HT-29 (cell line): ENCODE measurements at regions not wholly inside any gene's neighbourhood (a gene's known extent, or its start where the extent isn't known, plus 50 kb on each side); places are given as distances from the start of the nearest gene placed in this dataset.
"Not testable (repeated sequence)": the region's sequence is repeated elsewhere in the genome, so short reads cannot be mapped to it uniquely, and the experiment has no call there.

Source experiments
- DNase-seq: peaks from one replicate; pipeline ENCODE4 v3.0.0-alpha.2; 2015; ENCODE audit warnings: low spot score

GRCh38 chr14:54010981-54011380, 54.4 kb upstream of the BMP4 start:
- DNase-seq, result no peak

- no peak for DNase-seq
Observed at GRCh38 chr14:54023027-54023426, 66.4 kb upstream of the BMP4 start.

DNA sequence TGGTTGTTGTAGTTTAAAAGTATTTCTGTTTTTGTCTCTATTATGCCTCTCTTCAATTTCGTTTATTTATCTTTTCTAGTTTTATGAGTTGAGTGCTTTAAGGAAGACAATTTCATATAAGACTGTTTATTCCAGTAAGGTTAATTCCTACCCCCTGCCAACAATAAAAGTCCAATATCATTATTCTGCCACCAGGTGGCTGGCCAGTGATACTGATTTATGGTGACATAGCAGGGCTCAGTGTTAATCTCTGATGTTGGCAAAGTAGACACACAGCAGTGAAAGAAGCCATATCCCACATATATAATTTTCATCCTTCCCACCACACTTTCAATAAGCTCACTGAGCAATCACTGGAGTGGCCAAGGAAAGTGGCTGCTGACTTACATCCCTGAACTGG, 69.0 kb upstream of the BMP4 start:
- peak; percentile 76 for DNase-seq

GRCh38 chr14:54026671-54027070, 70.0 kb upstream of the BMP4 start:
- DNase-seq, result peak; percentile 76

DNA sequence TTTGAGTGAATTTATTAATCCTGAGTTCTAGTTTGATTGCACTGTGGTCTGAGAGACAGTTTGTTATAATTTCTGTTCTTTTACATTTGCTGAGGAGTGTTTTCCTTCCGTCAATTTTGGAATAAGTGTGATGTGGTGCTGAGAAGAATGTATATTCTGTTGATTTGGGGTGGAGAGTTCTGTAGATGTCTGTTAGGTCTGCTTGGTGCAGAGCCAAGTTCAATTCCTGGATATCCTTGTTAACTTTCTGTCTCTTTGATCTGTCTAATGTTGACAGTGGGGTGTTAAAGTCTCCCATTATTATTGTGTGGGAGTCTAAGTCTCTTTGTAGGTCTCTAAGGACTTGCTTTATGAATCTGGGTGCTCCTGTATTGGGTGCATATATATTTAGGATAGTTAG, 74.4 kb upstream of the BMP4 start:
- not testable (repeated sequence) for DNase-seq

DNA sequence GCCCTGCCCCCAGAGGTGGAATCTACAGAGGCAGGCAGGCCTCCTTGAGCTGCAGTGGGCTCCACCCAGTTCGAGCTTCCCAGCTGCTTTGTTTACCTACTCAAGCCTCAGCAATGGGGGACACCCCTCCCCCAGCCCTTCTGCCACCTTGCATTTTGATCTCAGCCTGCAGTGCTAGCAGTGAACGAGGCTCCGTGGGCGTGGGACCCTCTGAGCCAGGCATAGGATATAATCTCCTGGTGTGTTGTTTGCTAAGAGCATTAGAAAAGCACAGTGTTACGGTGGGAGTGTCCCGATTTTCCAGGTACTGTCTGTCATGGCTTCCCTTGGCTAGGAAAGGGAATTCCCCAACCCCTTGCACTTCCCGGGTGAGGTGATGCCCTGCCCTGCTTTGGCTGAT, 76.7 kb upstream of the BMP4 start:
- DNase-seq, result not testable (repeated sequence)

DNA sequence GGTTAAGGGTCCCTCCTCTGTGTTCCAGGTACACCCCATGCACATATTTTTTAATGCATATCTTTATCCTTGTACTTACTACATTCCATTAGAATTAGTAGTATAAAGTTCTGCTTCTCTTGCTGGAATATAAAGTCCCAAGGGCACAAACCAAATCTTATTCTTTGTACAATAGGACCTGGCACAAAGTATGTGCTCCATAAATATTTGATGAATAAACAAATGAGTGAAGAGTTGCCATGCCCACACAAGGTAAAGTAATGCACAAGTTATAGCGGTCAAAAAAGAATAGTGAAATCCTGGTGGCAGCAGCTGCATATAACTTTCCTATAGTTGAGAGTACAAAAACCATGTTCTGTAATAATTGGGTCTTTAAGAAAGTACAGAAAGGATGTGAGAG, 82.1 kb upstream of the BMP4 start:
- DNase-seq, result no peak

- DNase-seq, result no peak
Observed at GRCh38 chr14:54039311-54039710, 82.7 kb upstream of the BMP4 start.

DNA sequence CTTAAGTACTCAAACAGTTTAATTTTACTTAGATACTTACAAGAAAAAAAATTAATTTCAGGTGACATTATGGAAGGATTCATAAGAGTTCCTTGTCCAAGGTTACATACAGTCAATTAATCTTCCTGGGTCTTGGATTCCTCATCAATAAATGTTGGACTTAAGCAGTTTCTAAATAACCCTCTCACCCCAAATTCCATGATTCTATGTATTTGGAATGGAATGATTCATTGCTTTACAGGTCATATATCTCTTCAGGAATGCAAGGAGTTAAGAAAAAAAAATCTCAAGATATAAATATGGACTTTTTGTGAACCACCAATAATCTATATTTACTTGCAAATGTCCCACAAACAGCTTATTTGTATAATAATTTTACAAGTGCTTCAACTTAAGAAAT, 84.2 kb upstream of the BMP4 start:
- no peak for DNase-seq

- DNase-seq, result no peak
Observed at GRCh38 chr14:54046250-54046649, 89.6 kb upstream of the BMP4 start.

DNA sequence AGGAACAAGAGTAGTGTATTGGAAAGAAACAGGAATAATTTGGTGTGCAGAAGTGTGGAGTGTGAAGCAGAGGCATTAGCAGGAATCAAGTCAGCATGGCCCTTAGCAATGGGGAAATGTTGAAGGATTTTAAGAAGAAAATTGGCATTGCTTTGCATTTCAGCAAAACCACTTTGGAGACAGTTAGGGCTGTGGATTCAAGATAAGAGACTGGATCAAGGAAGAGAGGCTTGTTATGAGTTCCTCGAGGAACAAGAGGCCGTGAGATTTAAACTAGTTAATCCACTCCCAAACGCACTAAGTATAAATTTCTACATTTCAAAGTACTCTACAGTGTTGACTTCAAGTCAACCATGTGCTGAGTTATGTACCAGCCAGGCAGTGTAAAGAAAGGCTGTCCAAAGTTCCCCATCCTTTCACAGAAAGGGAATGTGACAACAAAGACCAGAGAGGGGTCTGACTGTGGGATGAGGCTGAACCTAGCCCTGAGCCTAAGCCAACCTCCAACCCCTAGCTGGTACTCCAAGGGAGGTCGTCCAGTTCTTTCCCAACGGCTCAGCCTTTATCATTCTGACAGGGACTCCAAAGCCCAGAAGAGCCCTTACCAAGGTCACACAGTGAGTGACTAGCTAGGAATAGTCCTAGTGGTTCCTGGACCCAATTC, 91.2 kb upstream of the BMP4 start:
- DNase-seq, result no peak

DNA sequence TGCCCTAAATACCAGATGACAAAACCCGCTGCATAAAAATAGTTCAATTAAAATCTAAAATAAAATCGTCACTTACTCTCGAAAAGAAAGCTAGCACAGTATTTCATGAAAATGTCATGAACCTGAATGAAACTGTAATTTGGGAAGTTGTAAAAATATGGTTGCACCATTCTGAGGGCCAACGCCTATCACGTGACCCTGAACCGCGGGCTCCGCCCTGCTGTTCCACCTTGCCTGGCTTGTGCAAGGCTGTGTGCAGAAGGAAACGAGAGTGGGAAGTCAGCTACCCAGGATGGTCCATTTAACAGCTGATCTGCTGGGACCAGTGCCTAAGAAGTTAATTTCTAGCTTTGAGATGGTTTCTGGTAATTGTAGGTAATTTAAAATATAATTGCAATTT, 91.7 kb upstream of the BMP4 start:
- DNase-seq, result peak; percentile 28

- peak; percentile 55 for DNase-seq
Observed at GRCh38 chr14:54048736-54049135, 92.1 kb upstream of the BMP4 start.

GRCh38 chr14:54050759-54051158, 94.1 kb upstream of the BMP4 start:
- DNase-seq, result peak; percentile 74

- no peak for DNase-seq
Observed at GRCh38 chr14:54052696-54053385, 96.2 kb upstream of the BMP4 start.

DNA sequence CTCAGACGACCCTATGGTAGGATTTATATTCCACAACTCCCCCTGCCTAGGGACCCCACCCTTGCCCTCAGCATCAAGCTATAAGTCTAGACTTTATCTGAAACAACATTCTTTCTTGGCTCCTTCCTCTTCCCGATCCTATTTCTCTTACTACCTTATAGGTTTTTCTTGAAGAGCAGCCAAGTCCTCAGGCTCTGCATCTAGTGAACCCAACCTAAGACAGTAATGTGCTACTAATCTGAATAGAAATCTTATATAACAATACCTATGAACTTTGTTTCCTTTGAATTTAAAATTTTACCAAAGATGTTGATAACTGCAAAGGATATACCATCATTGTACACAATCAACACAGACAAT, 96.7 kb upstream of the BMP4 start:
- peak; percentile 27 for DNase-seq

DNA sequence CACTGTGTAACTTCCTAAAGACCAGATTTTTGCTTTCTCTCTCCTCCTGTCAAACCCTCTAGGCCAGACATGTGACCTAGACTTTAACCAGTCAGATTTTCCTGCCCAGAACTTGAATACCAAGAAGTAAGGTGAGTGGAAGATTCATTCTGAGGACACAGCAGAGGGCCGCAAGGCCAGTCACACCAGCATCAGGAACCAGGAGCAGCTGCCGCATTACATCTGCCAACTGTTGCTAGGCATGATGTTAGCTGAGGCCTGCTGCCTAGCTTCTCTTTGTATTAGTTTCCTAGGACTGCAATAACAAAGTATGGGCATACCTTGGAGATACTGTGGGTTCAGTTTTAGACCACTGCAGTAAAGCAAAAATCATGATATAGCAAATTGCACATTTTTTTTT, 101.9 kb upstream of the BMP4 start:
- no peak for DNase-seq

- no peak for DNase-seq
Observed at GRCh38 chr14:54083549-54084239, 127.1 kb upstream of the BMP4 start.

DNA sequence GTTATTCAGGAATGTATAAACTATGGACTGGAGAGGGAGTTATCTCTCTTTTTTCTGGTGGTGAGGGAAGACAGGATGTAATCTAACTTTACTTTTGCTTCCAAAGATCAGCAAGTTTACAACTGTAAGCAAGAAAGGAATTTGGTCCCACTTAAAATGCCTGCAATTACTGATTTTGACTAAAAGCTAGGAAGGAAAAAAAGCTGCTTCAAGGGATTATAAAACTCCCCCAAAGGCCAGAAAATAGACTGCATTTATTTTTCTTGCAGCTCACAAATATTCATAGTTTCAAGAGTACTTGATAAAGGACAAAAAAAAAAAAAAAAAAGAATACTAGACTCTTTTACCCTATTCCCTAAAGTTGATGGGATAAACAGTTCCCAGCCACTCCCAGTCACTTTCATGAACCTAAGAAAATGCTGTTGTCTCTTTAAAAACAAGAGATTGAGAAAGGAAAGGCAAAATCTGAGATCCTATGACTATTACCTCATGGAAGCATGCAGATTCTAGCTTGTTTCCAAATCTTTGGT, 128.7 kb upstream of the BMP4 start:
- DNase-seq, result no peak

DNA sequence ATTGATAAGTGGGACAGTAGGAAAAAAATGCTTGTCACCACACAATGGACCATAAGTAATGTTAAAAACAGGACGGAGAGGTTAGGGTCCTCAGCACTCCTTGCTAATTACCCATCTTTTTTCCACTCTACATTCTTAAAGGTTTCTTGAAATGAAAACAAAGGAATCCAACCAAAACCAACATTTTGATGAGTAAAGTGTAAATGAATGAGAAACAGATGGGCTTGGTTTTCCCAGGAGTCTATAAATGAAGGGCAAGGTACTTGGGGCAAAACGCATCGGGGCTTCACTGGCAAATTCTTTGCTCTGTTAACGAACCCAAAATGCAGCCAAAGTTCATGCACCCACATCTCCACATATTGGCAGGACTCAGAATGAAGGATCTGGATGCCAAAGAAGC, 129.2 kb upstream of the BMP4 start:
- no peak for DNase-seq

DNA sequence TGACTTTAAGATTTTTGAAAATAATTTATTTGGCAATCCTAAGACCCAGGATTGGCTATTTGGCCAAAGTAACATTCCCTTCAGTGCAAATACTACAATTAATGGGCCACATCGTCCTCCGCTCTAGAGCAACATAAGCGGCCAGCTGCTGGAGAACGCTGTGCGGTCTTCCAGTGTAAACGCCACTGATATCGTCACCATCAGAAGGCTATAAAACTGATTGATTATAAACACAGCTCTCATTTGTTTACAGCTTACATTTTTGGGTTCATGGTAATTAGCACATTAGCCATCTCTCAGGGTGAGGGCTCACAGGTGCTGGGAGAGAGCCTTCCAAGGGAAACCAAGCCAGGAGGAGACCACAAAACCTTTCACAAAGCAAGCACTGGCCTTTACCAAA, 130.1 kb upstream of the BMP4 start:
- DNase-seq, result no peak

GRCh38 chr14:54087376-54087775, 130.8 kb upstream of the BMP4 start:
- DNase-seq, result no peak

DNA sequence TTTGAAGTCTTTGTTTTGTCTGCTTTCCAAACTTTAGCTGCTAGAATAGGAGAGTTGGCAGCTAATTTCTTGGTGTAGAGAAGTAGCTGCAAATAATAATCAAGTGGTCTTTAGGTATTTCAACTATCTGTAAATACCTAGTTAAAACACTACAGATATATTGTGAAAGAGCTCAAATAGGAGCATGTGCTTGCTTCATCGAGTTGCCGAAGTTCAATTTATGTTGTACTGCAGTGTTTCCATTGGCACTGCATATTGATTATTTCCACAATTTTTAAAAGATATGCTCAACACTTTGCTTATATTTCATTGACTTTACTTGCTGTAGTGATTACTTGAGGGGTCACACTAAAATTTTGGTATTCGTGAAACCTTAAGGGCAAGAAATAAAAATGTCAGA, 131.6 kb upstream of the BMP4 start:
- DNase-seq, result no peak
